ENCODE measurements at regions not wholly inside any gene's neighbourhood (a gene's known extent, or its start where the extent isn't known, plus 50 kb on each side); places are given as distances from the start of the nearest gene placed in this dataset.

- Mint-ChIP-seq H3K4me1 (no peaks in the 10 kb centered on the region), H3K9me3 (ENCODE audit: insufficient read depth) (no peaks in the 10 kb centered on the region), H3K4me3 (no peak overlapping the region), H3K27me3 (no peaks in the 10 kb centered on the region), H3K27ac (no peak overlapping the region)
- ChIA-PET POLR2A (no interaction called here), CTCF (no interaction called here)
- DNase-seq (no peak), ATAC-seq (ENCODE audit: low read depth) (no peak)
- Histone ChIP-seq H3K36me3 (replicated peaks in 1 of 2; ENCODE audit: control extremely low read depth in 1 of 2, control insufficient read depth in 1 of 2, extremely low read depth in 1 of 2, insufficient read depth in 2 of 2, low read length in 1 of 2) (no peaks in the 10 kb centered on the region), H3K27me3 (replicated peaks in 1 of 4; ENCODE audit: control extremely low read depth in 1 of 4, control insufficient read depth in 3 of 4, insufficient read depth in 4 of 4, low read length in 3 of 4) (no peaks in the 10 kb centered on the region), H3K9me3 (ENCODE audit: control extremely low read depth in 1 of 3, control insufficient read depth in 2 of 3, insufficient read depth in 1 of 3, low read length in 2 of 3) (no peaks in the 10 kb centered on the region), H2AFZ (ENCODE audit: insufficient read depth, low read depth, low read length, poor library complexity, severe bottlenecking) (no peak overlapping the region), H3K79me2 (ENCODE audit: control insufficient read depth, insufficient read depth, low read length) (no peaks in the 10 kb centered on the region), H4K20me1 (ENCODE audit: control insufficient read depth, insufficient read depth, low read length, poor library complexity, severe bottlenecking) (no peaks in the 10 kb centered on the region), H3K4me3 (ENCODE audit: control extremely low read depth in 1 of 5, extremely low read depth in 1 of 5, insufficient read depth in 1 of 5, low read depth in 2 of 5, low read length in 4 of 5) (no peak overlapping the region), H3K9ac (ENCODE audit: low read length) (no peak overlapping the region), H3K27ac (ENCODE audit: low read length in 2 of 2) (no peak overlapping the region), H3K4me2 (replicated peaks; ENCODE audit: low read depth, low read length, poor library complexity, severe bottlenecking) (no peak overlapping the region), H3K4me1 (ENCODE audit: control insufficient read depth in 2 of 2, insufficient read depth in 2 of 2, low read length in 2 of 2) (no peaks in the 10 kb centered on the region)
- TF ChIP-seq CTCF (IDR thresholded peaks at IDR 0.05) (no peak), EZH2 (IDR thresholded peaks at IDR 0.05; ENCODE audit: borderline replicate concordance, insufficient read depth, low read depth, low read length, poor library complexity, severe bottlenecking) (no peak)
- intact Hi-C loops (cut with micrococcal nuclease): no loop called here
- WGBS (ENCODE audit: insufficient coverage): no CpG with 5 or more reads among the region's 1 CpG
Observed at GRCh38 chr2:198448789-198449188, 644.4 kb downstream of the PLCL1 start.

- Histone ChIP-seq H3K9ac (ENCODE audit: low read length) (no peak overlapping the region), H3K4me3 (ENCODE audit: control extremely low read depth in 1 of 5, extremely low read depth in 1 of 5, insufficient read depth in 1 of 5, low read depth in 2 of 5, low read length in 4 of 5) (no peak overlapping the region), H3K4me1 (ENCODE audit: control insufficient read depth in 2 of 2, insufficient read depth in 2 of 2, low read length in 2 of 2) (no peaks in the 10 kb centered on the region), H4K20me1 (ENCODE audit: control insufficient read depth, insufficient read depth, low read length, poor library complexity, severe bottlenecking) (no peaks in the 10 kb centered on the region), H2AFZ (ENCODE audit: insufficient read depth, low read depth, low read length, poor library complexity, severe bottlenecking) (no peak overlapping the region), H3K27me3 (replicated peaks in 1 of 4; ENCODE audit: control extremely low read depth in 1 of 4, control insufficient read depth in 3 of 4, insufficient read depth in 4 of 4, low read length in 3 of 4) (no peaks in the 10 kb centered on the region), H3K36me3 (replicated peaks in 1 of 2; ENCODE audit: control extremely low read depth in 1 of 2, control insufficient read depth in 1 of 2, extremely low read depth in 1 of 2, insufficient read depth in 2 of 2, low read length in 1 of 2) (no peaks in the 10 kb centered on the region), H3K4me2 (replicated peaks; ENCODE audit: low read depth, low read length, poor library complexity, severe bottlenecking) (no peak overlapping the region), H3K9me3 (ENCODE audit: control extremely low read depth in 1 of 3, control insufficient read depth in 2 of 3, insufficient read depth in 1 of 3, low read length in 2 of 3) (no peaks in the 10 kb centered on the region), H3K79me2 (ENCODE audit: control insufficient read depth, insufficient read depth, low read length) (no peaks in the 10 kb centered on the region), H3K27ac (ENCODE audit: low read length in 2 of 2) (no peak overlapping the region)
- no peak for ATAC-seq (ENCODE audit: low read depth)
- CTCF ChIA-PET: no interaction called here
- no peak overlapping the region for H3K4me3 Mint-ChIP-seq
- H3K27ac Mint-ChIP-seq: no peak overlapping the region
- POLR2A ChIA-PET: no interaction called here
- DNase-seq: no peak
- WGBS (ENCODE audit: insufficient coverage): 100% methylated on average over 1 of the region's 2 CpGs
- H3K27me3 Mint-ChIP-seq: no peaks in the 10 kb centered on the region
- TF ChIP-seq EZH2 (IDR thresholded peaks at IDR 0.05; ENCODE audit: borderline replicate concordance, insufficient read depth, low read depth, low read length, poor library complexity, severe bottlenecking) (no peak), CTCF (IDR thresholded peaks at IDR 0.05) (no peak)
- intact Hi-C loops (cut with micrococcal nuclease): no loop called here
- no peaks in the 10 kb centered on the region for H3K9me3 Mint-ChIP-seq (ENCODE audit: insufficient read depth)
- no peaks in the 10 kb centered on the region for H3K4me1 Mint-ChIP-seq
Observed at GRCh38 chr2:198444800-198445287, 640.5 kb downstream of the PLCL1 start.
